Mesothelial cell of epicardium (in vitro differentiated cells): ENCODE measurements at regions not wholly inside any gene's neighbourhood (a gene's known extent, or its start where the extent isn't known, plus 50 kb on each side); places are given as distances from the start of the nearest gene placed in this dataset.

Source experiments
- DNase-seq, 2 experiments: peaks; one replicate each; pipeline ENCODE4 v3.0.0; 2021; ENCODE audit warnings: low spot score in 2 of 2; ENCODE audit not compliant: unreplicated experiment in 2 of 2
- H3K27ac Mint-ChIP-seq: 2 replicates; pipeline ENCODE4 v1.8.0; 2021; ENCODE audit warnings: mixed read lengths
- H3K27me3 Mint-ChIP-seq: 2 replicates; pipeline ENCODE4 v1.8.0; 2021; ENCODE audit warnings: low read depth, mixed read lengths
- H3K36me3 Mint-ChIP-seq: 2 replicates; pipeline ENCODE4 v1.8.0; 2021; ENCODE audit warnings: mixed read lengths
- H3K4me1 Mint-ChIP-seq: 2 replicates; pipeline ENCODE4 v1.8.0; 2021; ENCODE audit warnings: mixed read lengths
- H3K4me3 Mint-ChIP-seq: 2 replicates; pipeline ENCODE4 v1.8.0; 2021; ENCODE audit warnings: mild to moderate bottlenecking, moderate library complexity, mixed read lengths
- H3K9me3 Mint-ChIP-seq: 2 replicates; pipeline ENCODE4 v1.8.0; 2021; ENCODE audit warnings: mixed read lengths
- CTCF ChIP-seq: fragments of 200-600 bp; sonication (generic); IDR thresholded peaks from one replicate; pipeline ENCODE4 v1.5.0; 2021; ENCODE audit warnings: antibody characterized with exemption; ENCODE audit not compliant: unreplicated experiment

DNA sequence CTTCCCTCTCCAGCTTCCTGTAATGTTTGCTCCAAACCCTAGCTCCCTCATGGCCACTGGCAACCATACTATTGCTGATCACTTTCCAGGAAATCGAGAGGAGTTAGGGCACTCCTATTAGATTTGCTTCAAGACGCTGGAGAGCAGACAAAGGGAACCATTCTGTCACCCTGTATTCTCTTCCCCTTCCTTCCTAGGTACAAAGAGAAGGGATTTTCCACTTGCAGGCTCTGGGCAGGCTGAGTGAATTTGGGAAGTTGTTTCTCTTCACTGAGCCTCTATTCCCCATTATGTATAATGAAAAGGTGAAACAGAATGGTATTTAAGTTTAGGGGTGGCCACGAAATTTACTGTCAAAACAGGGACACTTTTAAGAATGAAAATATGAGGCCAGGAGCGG, 99.4 kb upstream of the LPP start:
- H3K4me3 Mint-ChIP-seq: no peak overlapping the region
- TF ChIP-seq CTCF: no peak
- no peaks in the 10 kb centered on the region for H3K36me3 Mint-ChIP-seq
- peaks cover 32% of the 10 kb centered on the region for H3K4me1 Mint-ChIP-seq
- no peak overlapping the region for H3K27ac Mint-ChIP-seq
- no peaks in the 10 kb centered on the region for H3K27me3 Mint-ChIP-seq
- no peaks in the 10 kb centered on the region for H3K9me3 Mint-ChIP-seq
- no peak for DNase-seq

GRCh38 chr3:188055388-188055787, 98.6 kb upstream of the LPP start:
- H3K4me3 Mint-ChIP-seq: no peak overlapping the region
- peaks cover 34% of the 10 kb centered on the region for H3K4me1 Mint-ChIP-seq
- H3K27ac Mint-ChIP-seq: no peak overlapping the region
- H3K27me3 Mint-ChIP-seq: no peaks in the 10 kb centered on the region
- no peaks in the 10 kb centered on the region for H3K9me3 Mint-ChIP-seq
- no peak for TF ChIP-seq CTCF
- H3K36me3 Mint-ChIP-seq: no peaks in the 10 kb centered on the region
- no peak for DNase-seq

DNA sequence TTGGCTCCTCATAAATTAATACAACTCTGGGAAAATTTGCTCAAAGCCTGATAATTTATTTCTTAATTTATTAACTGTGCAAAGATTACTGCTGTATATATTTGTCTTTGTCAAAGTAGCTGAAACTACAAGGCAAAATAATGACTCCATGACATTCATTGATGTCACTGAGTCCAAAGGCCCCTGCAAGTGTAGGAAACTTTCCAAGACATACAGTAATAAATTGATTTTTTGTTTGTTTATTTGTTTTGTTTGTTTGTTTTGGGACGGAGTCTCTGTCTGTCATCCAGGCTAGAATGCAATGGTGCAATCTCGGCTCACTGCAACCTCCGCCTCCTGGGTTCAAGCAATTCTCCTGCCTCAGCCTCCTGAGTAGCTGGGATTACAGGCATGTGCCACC, 96.8 kb upstream of the LPP start:
- Mint-ChIP-seq H3K27ac (no peak overlapping the region), H3K36me3 (no peaks in the 10 kb centered on the region)
- no peak for DNase-seq

DNA sequence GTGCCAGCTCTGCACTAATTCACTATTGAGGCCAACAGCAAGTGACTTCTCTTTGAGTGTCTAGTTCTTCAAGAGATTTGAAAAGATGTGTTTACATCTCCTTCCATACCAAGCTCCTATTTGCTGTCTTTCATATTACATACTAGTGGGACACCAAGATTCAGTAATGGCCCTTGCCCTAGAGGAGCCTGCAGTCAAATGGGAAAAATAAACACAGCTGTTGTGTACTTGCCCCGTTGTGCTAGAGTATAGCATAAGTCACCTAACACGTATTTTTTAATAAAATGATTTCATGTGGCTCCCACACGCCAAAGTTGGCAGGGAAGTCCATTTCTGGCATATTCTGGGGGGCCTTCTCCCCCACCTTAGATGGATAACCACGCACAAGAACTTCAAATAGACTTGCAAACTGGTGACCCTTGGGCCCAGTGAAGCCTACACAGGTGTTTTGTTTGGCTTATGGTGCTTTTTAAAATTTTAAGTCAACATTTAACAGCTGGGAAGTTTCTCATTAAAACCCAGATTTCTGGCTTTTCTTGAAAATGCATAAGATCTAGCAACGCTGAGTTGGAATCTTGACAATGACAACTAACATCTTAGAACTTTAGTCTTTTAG, 95.3 kb upstream of the LPP start:
- Mint-ChIP-seq H3K9me3 (no peaks in the 10 kb centered on the region), H3K27me3 (no peaks in the 10 kb centered on the region), H3K4me3 (no peak overlapping the region), H3K4me1 (peaks cover 30% of the 10 kb centered on the region), H3K27ac (no peak overlapping the region), H3K36me3 (no peaks in the 10 kb centered on the region)
- TF ChIP-seq CTCF: no peak
- DNase-seq: no peak

More for the DNA sequence above, 96.8 kb upstream of the LPP start:
- H3K9me3 Mint-ChIP-seq: no peaks in the 10 kb centered on the region
- no peak overlapping the region for H3K4me3 Mint-ChIP-seq
- TF ChIP-seq CTCF: no peak
- H3K4me1 Mint-ChIP-seq: peaks cover 41% of the 10 kb centered on the region
- no peaks in the 10 kb centered on the region for H3K27me3 Mint-ChIP-seq

GRCh38 chr3:188059351-188059750, 94.6 kb upstream of the LPP start:
- Mint-ChIP-seq H3K27me3 (no peaks in the 10 kb centered on the region), H3K4me3 (no peak overlapping the region), H3K4me1 (peaks cover 23% of the 10 kb centered on the region), H3K9me3 (no peaks in the 10 kb centered on the region), H3K36me3 (no peaks in the 10 kb centered on the region), H3K27ac (no peak overlapping the region)
- no peak for TF ChIP-seq CTCF
- no peak for DNase-seq
